Karpas-422 (cell line): ENCODE measurements at regions not wholly inside any gene's neighbourhood (a gene's known extent, or its start where the extent isn't known, plus 50 kb on each side); places are given as distances from the start of the nearest gene placed in this dataset.

Experiments
- DNase-seq: peaks from one replicate; pipeline ENCODE4 v3.0.0-alpha.2; 2015
- H2AFZ ChIP-seq: fragments of 200-600 bp; sonication (generic); 2 replicates; pipeline ENCODE4 v1.6.1; 2014; ENCODE audit warnings: antibody characterized with exemption, low read length, mixed read lengths
- H3K27ac ChIP-seq: fragments of 200-600 bp; sonication (generic); 2 replicates; pipeline ENCODE4 v1.5.1; 2014; ENCODE audit warnings: mild to moderate bottlenecking, low read length, moderate library complexity
- H3K27me3 ChIP-seq: fragments of 200-600 bp; sonication (generic); 2 replicates; pipeline ENCODE4 v1.6.1; 2014; ENCODE audit warnings: low read length, mixed read lengths
- H3K36me3 ChIP-seq: fragments of 200-600 bp; sonication (generic); 2 replicates; pipeline ENCODE4 v1.6.1; 2014; ENCODE audit warnings: low read length, mixed read lengths; ENCODE audit not compliant: insufficient read depth
- H3K4me1 ChIP-seq: fragments of 200-600 bp; sonication (generic); 2 replicates; pipeline ENCODE4 v1.6.1; 2014; ENCODE audit warnings: mild to moderate bottlenecking, low read length, mixed read lengths
- H3K4me2 ChIP-seq: fragments of 200-600 bp; sonication (generic); 2 replicates; pipeline ENCODE4 v1.6.1; 2014; ENCODE audit warnings: low read length, low read depth, mild to moderate bottlenecking; ENCODE audit not compliant: poor library complexity, severe bottlenecking
- H3K4me3 ChIP-seq: fragments of 200-600 bp; sonication (generic); 2 replicates; pipeline ENCODE4 v1.5.1; 2014; ENCODE audit warnings: mild to moderate bottlenecking, antibody characterized with exemption, low read length, mixed read lengths
- H3K79me2 ChIP-seq: fragments of 200-600 bp; sonication (generic); 2 replicates; pipeline ENCODE4 v1.6.1; 2014; ENCODE audit warnings: mild to moderate bottlenecking, low read length, mixed read lengths
- H3K9ac ChIP-seq: fragments of 200-600 bp; sonication (generic); 2 replicates; pipeline ENCODE4 v1.6.0; 2014; ENCODE audit warnings: low read length
- H3K9me2 ChIP-seq: fragments of 200-600 bp; sonication (generic), shearing (Covaris generic); replicated peaks from 2 replicates; pipeline ENCODE4 v1.6.0; 2014; ENCODE audit warnings: mild to moderate bottlenecking, low read length, moderate library complexity; ENCODE audit not compliant: insufficient read depth
- H3K9me3 ChIP-seq: fragments of 300-700, 200-600 bp; sonication (generic); 2 replicates; pipeline ENCODE4 v1.6.1; 2014; ENCODE audit warnings: low read length, mixed read lengths
- H4K20me1 ChIP-seq: fragments of 200-600 bp; sonication (generic); 2 replicates; pipeline ENCODE4 v1.6.1; 2014; ENCODE audit warnings: mild to moderate bottlenecking, antibody characterized with exemption, low read length, low read depth; ENCODE audit not compliant: insufficient read depth

DNA sequence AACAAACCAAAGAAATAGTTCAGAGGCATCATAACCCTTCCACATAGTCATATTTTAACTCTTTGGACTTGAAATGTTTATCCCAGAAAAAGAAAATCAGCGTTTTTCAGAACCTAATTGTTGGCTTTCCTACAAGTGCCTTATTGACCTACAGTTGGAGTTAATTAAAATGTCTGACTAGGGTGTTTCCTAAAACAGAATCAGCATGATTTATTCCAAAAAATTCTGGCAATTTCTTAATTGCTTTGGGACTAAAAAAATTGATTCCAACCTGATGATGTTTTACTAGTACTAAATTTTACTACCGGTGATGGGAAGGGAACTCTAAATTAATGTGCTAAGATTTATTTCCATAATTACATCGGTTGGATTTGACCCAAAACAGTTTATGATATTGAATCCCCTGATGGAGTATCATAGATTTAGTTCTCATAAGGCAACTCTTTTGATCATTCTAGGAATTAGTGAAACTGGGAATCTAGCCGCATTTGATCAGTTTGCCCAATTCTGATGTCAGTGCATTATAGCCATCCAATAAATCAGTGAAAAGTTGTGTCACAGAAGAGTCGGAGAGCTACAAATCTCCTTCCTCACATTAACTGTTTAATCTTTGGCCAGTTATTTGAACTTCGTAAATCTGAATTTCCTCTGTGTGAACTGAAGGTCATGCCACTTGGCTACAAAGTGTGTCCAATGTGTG, 134.3 kb upstream of the DSEL start:
- H3K9me3 ChIP-seq, result peaks cover 16% of the 10 kb centered on the region
- no peak overlapping the region for H3K27ac ChIP-seq
- no peaks in the 10 kb centered on the region for H4K20me1 ChIP-seq
- no peaks in the 10 kb centered on the region for H3K79me2 ChIP-seq
- H2AFZ ChIP-seq, result no peak overlapping the region
- no peak for DNase-seq
- H3K4me2 ChIP-seq, result no peak overlapping the region
- H3K27me3 ChIP-seq, result no peaks in the 10 kb centered on the region
- H3K9ac ChIP-seq, result no peak overlapping the region
- H3K4me3 ChIP-seq, result no peak overlapping the region
- no peaks in the 10 kb centered on the region for H3K4me1 ChIP-seq
- H3K36me3 ChIP-seq, result no peaks in the 10 kb centered on the region
- H3K9me2 ChIP-seq, result no peaks in the 10 kb centered on the region

DNA sequence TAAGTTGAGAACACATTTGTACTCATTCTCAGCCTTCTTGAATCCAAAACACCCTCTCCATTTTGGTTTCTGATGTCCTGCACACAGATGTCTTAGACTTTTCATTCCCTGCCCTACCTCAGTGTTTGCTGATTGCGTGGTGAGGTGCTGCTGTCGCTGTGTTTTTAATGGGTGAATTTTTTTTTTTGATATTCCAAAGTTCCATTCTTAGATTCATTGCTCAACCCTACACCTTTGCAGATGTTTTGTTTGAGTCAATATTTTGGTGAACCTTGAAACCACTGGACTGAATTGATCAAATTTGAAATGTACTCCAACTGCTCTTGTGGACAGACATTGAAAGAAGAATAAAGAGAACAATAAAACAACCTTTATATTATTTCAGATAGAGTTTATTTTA, 130.4 kb upstream of the DSEL start:
- peaks cover 9% of the 10 kb centered on the region for H3K9me3 ChIP-seq
- H3K36me3 ChIP-seq, result no peaks in the 10 kb centered on the region
- H3K4me1 ChIP-seq, result no peaks in the 10 kb centered on the region
- H3K27ac ChIP-seq, result no peak overlapping the region
- DNase-seq, result no peak
- H3K4me3 ChIP-seq, result no peak overlapping the region
- no peak overlapping the region for H3K4me2 ChIP-seq
- H4K20me1 ChIP-seq, result no peaks in the 10 kb centered on the region
- H2AFZ ChIP-seq, result no peak overlapping the region
- no peak overlapping the region for H3K9ac ChIP-seq
- H3K79me2 ChIP-seq, result no peaks in the 10 kb centered on the region
- no peaks in the 10 kb centered on the region for H3K27me3 ChIP-seq
- H3K9me2 ChIP-seq, result no peaks in the 10 kb centered on the region

DNA sequence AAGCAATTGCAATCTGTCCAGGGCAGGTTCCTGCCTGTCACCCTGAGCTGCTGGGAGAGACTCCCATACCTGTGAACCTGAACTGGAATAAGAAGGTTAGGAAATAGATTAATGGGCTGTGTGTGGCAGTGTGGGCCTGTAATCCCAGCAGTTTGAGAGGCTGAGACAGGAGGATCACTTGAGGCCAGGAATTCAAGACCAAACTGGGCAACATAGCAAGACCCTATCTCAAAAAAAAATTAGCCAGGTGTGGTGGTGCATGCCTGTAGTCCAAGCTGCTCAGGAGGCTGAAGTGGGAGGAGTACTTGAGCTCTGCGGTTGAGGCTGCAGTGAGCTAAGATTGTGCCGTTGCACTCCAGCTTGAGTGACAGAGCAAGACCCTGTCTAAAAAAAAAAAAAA, 127.7 kb upstream of the DSEL start:
- no peak for DNase-seq
- Histone ChIP-seq H3K27me3 (no peaks in the 10 kb centered on the region), H3K36me3 (no peaks in the 10 kb centered on the region), H2AFZ (no peak overlapping the region), H3K9me2 (no peaks in the 10 kb centered on the region), H3K9me3 (peaks cover 27% of the 10 kb centered on the region), H3K4me3 (no peak overlapping the region), H3K4me1 (no peaks in the 10 kb centered on the region), H3K27ac (no peak overlapping the region), H3K4me2 (no peak overlapping the region), H3K79me2 (no peaks in the 10 kb centered on the region), H3K9ac (no peak overlapping the region), H4K20me1 (no peaks in the 10 kb centered on the region)

DNA sequence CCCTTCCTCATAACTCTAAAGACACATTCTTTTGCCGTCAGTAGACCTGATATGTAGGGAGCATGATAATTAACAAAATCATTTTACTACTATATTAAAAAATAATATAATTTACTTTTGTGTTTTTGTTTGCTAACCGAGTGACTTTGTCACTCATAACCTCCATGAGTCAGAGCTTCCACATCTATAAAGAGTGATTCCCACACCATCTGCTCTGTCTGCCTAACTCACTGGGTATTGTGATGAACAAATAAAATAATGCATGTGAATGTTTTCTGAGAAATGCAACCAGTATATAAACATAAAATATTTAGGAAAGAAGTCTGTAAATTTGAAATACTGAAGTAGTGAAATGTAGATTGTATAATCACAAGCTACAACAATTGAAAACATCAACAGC, 123.4 kb upstream of the DSEL start:
- H4K20me1 ChIP-seq, result no peaks in the 10 kb centered on the region
- peaks cover 38% of the 10 kb centered on the region for H3K9me3 ChIP-seq
- H3K79me2 ChIP-seq, result no peaks in the 10 kb centered on the region
- no peak overlapping the region for H3K9ac ChIP-seq
- no peaks in the 10 kb centered on the region for H3K9me2 ChIP-seq
- H2AFZ ChIP-seq, result no peak overlapping the region
- no peak overlapping the region for H3K27ac ChIP-seq
- no peak overlapping the region for H3K4me3 ChIP-seq
- no peaks in the 10 kb centered on the region for H3K4me1 ChIP-seq
- no peak for DNase-seq
- H3K4me2 ChIP-seq, result no peak overlapping the region
- no peaks in the 10 kb centered on the region for H3K27me3 ChIP-seq
- no peaks in the 10 kb centered on the region for H3K36me3 ChIP-seq

DNA sequence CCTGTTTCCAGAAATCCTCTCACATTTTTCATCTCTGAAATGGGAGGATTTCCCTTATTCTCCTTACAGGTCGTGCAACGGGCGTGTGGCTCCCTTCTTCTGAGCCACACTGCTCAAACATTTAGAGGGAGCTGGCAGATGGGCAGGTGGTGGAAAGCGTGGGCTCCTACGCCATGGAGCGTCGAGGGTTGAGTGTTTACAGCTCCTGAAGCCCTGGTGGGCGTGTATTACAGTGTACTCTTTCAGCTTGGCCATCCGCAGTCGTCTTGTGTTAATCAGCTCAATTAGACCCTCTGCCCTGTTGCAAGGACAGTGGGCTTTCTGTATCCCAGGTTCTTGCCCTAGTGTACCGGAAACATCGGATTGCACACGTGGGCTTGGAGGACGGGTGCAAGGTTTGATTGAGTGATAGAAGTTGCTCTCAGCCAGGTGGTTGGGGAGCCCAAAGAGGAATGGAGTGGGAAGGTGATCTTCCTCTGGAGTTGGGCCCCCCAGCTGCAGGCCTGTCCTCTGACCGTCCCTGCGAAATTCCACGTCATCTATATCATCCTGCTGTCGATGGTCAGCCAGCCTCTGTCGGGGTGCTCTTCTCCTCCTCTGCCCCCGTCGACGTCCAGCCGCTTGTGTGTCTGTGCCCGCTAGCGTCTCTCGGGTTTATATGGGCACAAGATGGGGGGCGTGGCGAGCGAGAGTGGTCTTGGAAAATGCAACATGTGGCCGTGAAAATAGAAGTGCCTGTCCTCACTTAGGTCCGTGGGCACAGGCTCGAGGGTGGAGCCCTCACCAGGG, 120.3 kb upstream of the DSEL start:
- H3K36me3 ChIP-seq, result no peaks in the 10 kb centered on the region
- no peak overlapping the region for H3K4me3 ChIP-seq
- no peak overlapping the region for H3K27ac ChIP-seq
- H3K9ac ChIP-seq, result no peak overlapping the region
- no peak overlapping the region for H2AFZ ChIP-seq
- no peaks in the 10 kb centered on the region for H3K4me1 ChIP-seq
- H3K9me3 ChIP-seq, result peaks cover 35% of the 10 kb centered on the region
- H4K20me1 ChIP-seq, result no peaks in the 10 kb centered on the region
- H3K79me2 ChIP-seq, result no peaks in the 10 kb centered on the region
- H3K9me2 ChIP-seq, result no peaks in the 10 kb centered on the region
- peaks cover 7% of the 10 kb centered on the region; the same call in 1 of the 2 replicates for H3K27me3 ChIP-seq
- DNase-seq, result no peak
- no peak overlapping the region for H3K4me2 ChIP-seq

DNA sequence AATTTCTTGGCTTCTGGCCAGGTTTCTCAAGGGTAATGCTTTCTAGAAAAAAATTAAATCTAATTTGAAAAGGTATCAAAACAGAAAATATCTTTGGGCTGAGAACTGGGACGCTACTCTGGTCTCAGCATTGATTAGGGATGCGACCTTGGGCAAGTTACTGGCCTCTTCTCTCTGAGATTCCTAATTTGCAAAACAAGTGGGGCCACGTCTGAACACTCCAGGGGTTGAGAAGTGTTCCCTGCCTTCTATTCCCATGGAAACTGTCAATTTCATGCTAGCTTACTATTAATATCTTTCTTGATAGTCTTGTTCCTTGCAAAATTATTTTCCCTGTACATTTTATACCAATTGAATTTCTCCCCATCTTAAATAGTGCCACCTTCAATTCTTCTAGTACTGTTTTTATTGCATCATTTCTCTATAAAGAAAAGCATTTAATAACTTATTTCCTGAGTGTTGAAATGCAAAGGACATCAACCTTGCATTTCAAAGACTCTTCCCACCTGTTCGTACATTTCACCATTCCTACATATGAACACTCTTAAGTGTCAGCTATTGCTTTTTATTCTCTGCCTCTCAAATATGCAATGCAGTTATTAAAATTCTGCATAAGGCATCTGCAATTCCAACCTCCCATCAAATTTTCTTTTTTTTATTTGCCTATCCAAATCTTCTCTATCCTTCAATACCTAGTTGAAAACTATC, 118.3 kb upstream of the DSEL start:
- Histone ChIP-seq H2AFZ (no peak overlapping the region), H3K36me3 (no peaks in the 10 kb centered on the region), H3K9me3 (peaks cover 27% of the 10 kb centered on the region), H3K27me3 (peaks cover 7% of the 10 kb centered on the region; the same call in 1 of the 2 replicates), H3K4me3 (no peak overlapping the region), H3K79me2 (no peaks in the 10 kb centered on the region), H4K20me1 (no peaks in the 10 kb centered on the region), H3K4me1 (no peaks in the 10 kb centered on the region), H3K9me2 (no peaks in the 10 kb centered on the region), H3K9ac (no peak overlapping the region), H3K27ac (no peak overlapping the region), H3K4me2 (no peak overlapping the region)
- DNase-seq, result no peak

DNA sequence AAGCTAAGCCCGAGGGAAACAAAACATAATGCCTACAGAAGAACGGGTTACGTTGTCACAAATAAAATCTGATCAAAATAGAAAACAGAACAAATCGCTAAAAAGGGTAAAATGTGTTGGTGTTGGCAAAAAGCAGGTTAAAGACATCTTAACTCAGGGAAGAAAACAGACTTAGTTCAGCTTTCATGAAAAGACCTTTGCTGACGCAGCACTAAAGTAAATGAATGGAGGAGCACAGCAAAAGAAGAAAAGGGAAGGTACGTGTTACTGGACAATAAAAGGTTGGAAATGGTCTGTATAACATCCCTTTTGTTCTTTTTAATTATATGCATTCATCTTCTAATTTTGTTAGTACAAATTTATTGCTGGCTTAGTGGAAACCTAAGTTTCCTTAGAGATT, 117.4 kb upstream of the DSEL start:
- H3K4me3 ChIP-seq, result no peak overlapping the region
- no peak overlapping the region for H2AFZ ChIP-seq
- H3K4me1 ChIP-seq, result no peaks in the 10 kb centered on the region
- no peaks in the 10 kb centered on the region for H3K79me2 ChIP-seq
- H3K9me2 ChIP-seq, result no peaks in the 10 kb centered on the region
- H3K36me3 ChIP-seq, result no peaks in the 10 kb centered on the region
- H4K20me1 ChIP-seq, result no peaks in the 10 kb centered on the region
- DNase-seq, result no peak
- peaks cover 7% of the 10 kb centered on the region; the same call in 1 of the 2 replicates for H3K27me3 ChIP-seq
- no peak overlapping the region for H3K9ac ChIP-seq
- no peak overlapping the region for H3K27ac ChIP-seq
- H3K9me3 ChIP-seq, result peaks cover 25% of the 10 kb centered on the region
- no peak overlapping the region for H3K4me2 ChIP-seq

DNA sequence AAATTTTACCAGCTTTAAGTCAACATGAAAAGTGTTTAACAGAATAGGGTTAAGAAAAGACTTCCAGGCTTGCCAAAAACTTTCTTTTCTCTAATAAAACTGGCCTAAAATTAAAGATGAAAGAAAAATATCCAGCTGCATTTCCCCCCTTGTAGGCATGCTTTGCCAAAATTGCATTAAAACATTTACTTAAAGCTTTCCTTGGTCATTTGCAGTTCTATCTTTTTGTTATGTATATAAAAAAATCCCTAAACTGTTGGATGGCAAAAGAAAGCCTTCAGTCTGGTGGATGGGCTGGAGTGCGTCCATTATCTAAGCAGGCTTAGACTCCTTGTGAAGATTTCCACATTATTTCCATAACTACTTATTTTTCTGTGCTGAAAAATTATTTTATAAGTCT, 105.4 kb upstream of the DSEL start:
- Histone ChIP-seq H3K9ac (no peak overlapping the region), H3K4me1 (no peaks in the 10 kb centered on the region), H3K4me3 (no peak overlapping the region), H2AFZ (no peak overlapping the region), H3K9me2 (no peaks in the 10 kb centered on the region), H3K27ac (no peak overlapping the region), H4K20me1 (no peaks in the 10 kb centered on the region), H3K79me2 (no peaks in the 10 kb centered on the region), H3K4me2 (no peak overlapping the region), H3K27me3 (no peaks in the 10 kb centered on the region), H3K36me3 (no peaks in the 10 kb centered on the region), H3K9me3 (peaks cover 39% of the 10 kb centered on the region)
- DNase-seq, result no peak
